Mucosa of stomach (tissue), 1 donor: ENCODE measurements at regions not wholly inside any gene's neighbourhood (a gene's known extent, or its start where the extent isn't known, plus 50 kb on each side); places are given as distances from the start of the nearest gene placed in this dataset.

Experiments used
- H3K27me3 ChIP-seq: one replicate; pipeline ENCODE4 v1.7.0; 2013; ENCODE audit warnings: mild to moderate bottlenecking, low read length; ENCODE audit not compliant: control insufficient read depth, insufficient read depth
- H3K36me3 ChIP-seq: one replicate; pipeline ENCODE4 v1.7.0; 2013; ENCODE audit warnings: low read length; ENCODE audit not compliant: control insufficient read depth, insufficient read depth
- H3K4me1 ChIP-seq: one replicate; pipeline ENCODE4 v1.7.0; 2013; ENCODE audit warnings: mild to moderate bottlenecking, low read length; ENCODE audit not compliant: control insufficient read depth, insufficient read depth
- H3K4me3 ChIP-seq: one replicate; pipeline ENCODE4 v1.7.0; 2013; ENCODE audit warnings: low read length
- H3K9ac ChIP-seq: one replicate; pipeline ENCODE4 v1.7.0; 2013; ENCODE audit warnings: mild to moderate bottlenecking, low read length, moderate library complexity
- H3K9me3 ChIP-seq: one replicate; pipeline ENCODE4 v1.7.0; 2013; ENCODE audit warnings: mild to moderate bottlenecking, low read length, moderate library complexity; ENCODE audit not compliant: control insufficient read depth
- donor health status: Pancreatic carcinoma.

GRCh38 chr2:104344985-104345384 lies 508.9 kb upstream of the POU3F3 start:
- Histone ChIP-seq H3K27me3 (no peaks in the 10 kb centered on the region), H3K9ac (no peak overlapping the region), H3K4me3 (no peak overlapping the region), H3K36me3 (no peaks in the 10 kb centered on the region), H3K4me1 (peaks cover under 1% of the 10 kb centered on the region), H3K9me3 (no peaks in the 10 kb centered on the region)

- H3K27me3 ChIP-seq = no peaks in the 10 kb centered on the region
- H3K9me3 ChIP-seq = no peaks in the 10 kb centered on the region
- H3K4me3 ChIP-seq = no peak overlapping the region
- H3K4me1 ChIP-seq = no peaks in the 10 kb centered on the region
- H3K36me3 ChIP-seq = no peaks in the 10 kb centered on the region
- H3K9ac ChIP-seq = no peak overlapping the region
These were observed 495.8 kb upstream of the POU3F3 start for GRCh38 chr2:104358122-104358521.

- Histone ChIP-seq H3K4me1 (no peaks in the 10 kb centered on the region), H3K9ac (no peak overlapping the region), H3K9me3 (no peaks in the 10 kb centered on the region), H3K4me3 (no peak overlapping the region), H3K27me3 (no peaks in the 10 kb centered on the region), H3K36me3 (no peaks in the 10 kb centered on the region)
These were observed 492.5 kb upstream of the POU3F3 start for GRCh38 chr2:104361414-104361813.

GRCh38 chr2:104368089-104368488 lies 485.8 kb upstream of the POU3F3 start:
- H3K36me3 ChIP-seq = no peaks in the 10 kb centered on the region
- no peaks in the 10 kb centered on the region for H3K27me3 ChIP-seq
- H3K4me1 ChIP-seq = no peaks in the 10 kb centered on the region
- H3K4me3 ChIP-seq = no peak overlapping the region
- no peaks in the 10 kb centered on the region for H3K9me3 ChIP-seq
- no peak overlapping the region for H3K9ac ChIP-seq

GRCh38 chr2:104371087-104371781 lies 482.7 kb upstream of the POU3F3 start:
- Histone ChIP-seq H3K4me1 (no peaks in the 10 kb centered on the region), H3K9ac (no peak overlapping the region), H3K4me3 (no peak overlapping the region), H3K9me3 (no peaks in the 10 kb centered on the region), H3K36me3 (no peaks in the 10 kb centered on the region), H3K27me3 (no peaks in the 10 kb centered on the region)

GRCh38 chr2:104375206-104375605 lies 478.7 kb upstream of the POU3F3 start:
- H3K4me3 ChIP-seq = no peak overlapping the region
- no peaks in the 10 kb centered on the region for H3K4me1 ChIP-seq
- no peaks in the 10 kb centered on the region for H3K27me3 ChIP-seq
- H3K36me3 ChIP-seq = no peaks in the 10 kb centered on the region
- H3K9ac ChIP-seq = no peak overlapping the region
- H3K9me3 ChIP-seq = no peaks in the 10 kb centered on the region

GRCh38 chr2:104378853-104379374 lies 475.0 kb upstream of the POU3F3 start:
- no peaks in the 10 kb centered on the region for H3K9me3 ChIP-seq
- no peaks in the 10 kb centered on the region for H3K27me3 ChIP-seq
- H3K9ac ChIP-seq = no peak overlapping the region
- no peaks in the 10 kb centered on the region for H3K4me1 ChIP-seq
- H3K36me3 ChIP-seq = no peaks in the 10 kb centered on the region
- no peak overlapping the region for H3K4me3 ChIP-seq

GRCh38 chr2:104384961-104385360 lies 469.0 kb upstream of the POU3F3 start:
- Histone ChIP-seq H3K9me3 (no peaks in the 10 kb centered on the region), H3K27me3 (no peaks in the 10 kb centered on the region)

GRCh38 chr2:104385743-104386142 lies 468.2 kb upstream of the POU3F3 start:
- Histone ChIP-seq H3K27me3 (no peaks in the 10 kb centered on the region), H3K36me3 (no peaks in the 10 kb centered on the region), H3K4me3 (no peak overlapping the region), H3K4me1 (no peaks in the 10 kb centered on the region), H3K9ac (no peak overlapping the region), H3K9me3 (no peaks in the 10 kb centered on the region)

More at GRCh38 chr2:104384961-104385360, 469.0 kb upstream of the POU3F3 start:
- H3K4me3 ChIP-seq = no peak overlapping the region
- no peaks in the 10 kb centered on the region for H3K4me1 ChIP-seq
- no peaks in the 10 kb centered on the region for H3K36me3 ChIP-seq
- H3K9ac ChIP-seq = no peak overlapping the region

- Histone ChIP-seq H3K4me1 (no peaks in the 10 kb centered on the region), H3K36me3 (no peaks in the 10 kb centered on the region), H3K4me3 (no peak overlapping the region), H3K9ac (no peak overlapping the region), H3K27me3 (no peaks in the 10 kb centered on the region), H3K9me3 (no peaks in the 10 kb centered on the region)
These were observed 465.6 kb upstream of the POU3F3 start for GRCh38 chr2:104388296-104388695.

- Histone ChIP-seq H3K9ac (no peak overlapping the region), H3K4me1 (no peaks in the 10 kb centered on the region)
These were observed 451.1 kb upstream of the POU3F3 start for GRCh38 chr2:104402825-104403224.

GRCh38 chr2:104404526-104404925 lies 449.4 kb upstream of the POU3F3 start:
- Histone ChIP-seq H3K36me3 (no peaks in the 10 kb centered on the region), H3K27me3 (no peaks in the 10 kb centered on the region), H3K4me1 (no peaks in the 10 kb centered on the region), H3K9me3 (no peaks in the 10 kb centered on the region), H3K4me3 (no peak overlapping the region), H3K9ac (no peak overlapping the region)

More at GRCh38 chr2:104402825-104403224, 451.1 kb upstream of the POU3F3 start:
- Histone ChIP-seq H3K4me3 (no peak overlapping the region), H3K27me3 (no peaks in the 10 kb centered on the region), H3K9me3 (no peaks in the 10 kb centered on the region), H3K36me3 (no peaks in the 10 kb centered on the region)
